Daoy (cell line): ENCODE measurements at regions not wholly inside any gene's neighbourhood (a gene's known extent, or its start where the extent isn't known, plus 50 kb on each side); places are given as distances from the start of the nearest gene placed in this dataset.
A peak's percentile ranks its signal among the peaks of the same experiment; 100 is the strongest.
"Not testable (repeated sequence)": the region's sequence is repeated elsewhere in the genome, so short reads cannot be mapped to it uniquely, and the experiment has no call there.

Experiments used
- DNase-seq: peaks from one replicate; pipeline ENCODE4 v3.0.0-alpha.2; 2015; ENCODE audit warnings: low read depth

GRCh38 chr6:168255283-168255881, 64.2 kb downstream of the DACT2 start:
- no peak for DNase-seq

DNA sequence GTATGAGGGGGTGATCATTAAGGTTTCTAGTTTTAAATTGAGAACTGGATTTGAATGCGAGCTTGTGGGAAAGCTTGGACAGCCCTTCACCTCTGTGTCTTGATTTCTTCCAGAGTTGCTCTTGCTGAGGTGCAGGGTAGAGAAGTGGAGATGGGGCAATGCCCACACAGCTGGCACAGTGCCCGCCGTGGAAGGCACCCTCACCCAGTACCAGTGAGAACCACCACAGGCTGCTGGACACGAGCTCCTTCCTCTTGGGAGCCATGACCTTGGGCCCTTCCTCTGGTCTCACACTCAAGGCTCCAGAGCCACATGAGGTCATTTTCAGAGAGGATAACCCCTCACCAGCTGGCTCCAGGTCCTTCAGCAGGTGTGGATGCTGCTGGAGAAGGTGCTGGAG, 67.3 kb downstream of the DACT2 start:
- DNase-seq, result no peak

DNA sequence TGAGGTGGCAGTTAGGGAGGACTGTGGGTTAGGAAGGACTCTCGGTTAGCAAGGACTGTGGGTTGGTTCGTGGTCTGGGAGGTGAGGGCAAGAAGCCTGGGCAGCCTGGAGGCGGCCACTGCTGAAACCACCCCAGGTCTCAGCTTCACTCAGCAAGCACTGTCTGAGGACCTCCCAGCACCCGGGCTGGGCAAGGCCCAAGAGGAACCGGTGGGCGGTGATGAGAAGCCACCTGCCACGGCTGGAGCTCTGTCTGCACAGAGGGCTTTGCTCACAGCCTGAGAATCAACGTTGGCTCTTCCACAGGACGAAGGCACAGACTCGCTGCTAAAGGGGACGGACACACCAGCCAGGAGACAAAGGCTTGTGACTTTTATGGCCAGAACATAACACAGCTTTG, 69.3 kb downstream of the DACT2 start:
- no peak for DNase-seq

- DNase-seq, result no peak
Observed at GRCh38 chr6:168249746-168250145, 69.8 kb downstream of the DACT2 start.

DNA sequence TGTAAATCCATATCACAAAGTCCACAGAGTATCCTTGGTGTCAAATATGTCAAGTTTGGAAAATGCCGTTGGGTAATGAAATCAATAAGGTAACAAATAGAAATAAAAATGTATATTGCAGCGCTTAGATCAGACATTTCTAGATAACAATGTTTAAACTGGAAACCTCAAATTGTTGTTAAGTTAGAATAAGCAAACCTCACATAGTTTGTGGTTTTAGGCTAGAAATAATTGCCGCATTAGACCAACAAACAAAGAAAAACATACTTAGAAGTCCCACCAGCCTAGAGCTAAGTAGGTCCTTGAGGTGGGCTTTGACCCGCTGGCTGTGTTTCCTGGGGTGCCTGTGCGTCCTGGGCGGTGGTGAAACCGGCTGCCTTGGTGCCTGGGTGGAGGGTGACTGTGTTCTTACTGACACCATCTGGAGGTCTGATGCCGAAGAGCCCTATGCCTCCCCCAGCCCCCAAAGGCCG, 71.4 kb downstream of the DACT2 start:
- DNase-seq, result no peak

DNA sequence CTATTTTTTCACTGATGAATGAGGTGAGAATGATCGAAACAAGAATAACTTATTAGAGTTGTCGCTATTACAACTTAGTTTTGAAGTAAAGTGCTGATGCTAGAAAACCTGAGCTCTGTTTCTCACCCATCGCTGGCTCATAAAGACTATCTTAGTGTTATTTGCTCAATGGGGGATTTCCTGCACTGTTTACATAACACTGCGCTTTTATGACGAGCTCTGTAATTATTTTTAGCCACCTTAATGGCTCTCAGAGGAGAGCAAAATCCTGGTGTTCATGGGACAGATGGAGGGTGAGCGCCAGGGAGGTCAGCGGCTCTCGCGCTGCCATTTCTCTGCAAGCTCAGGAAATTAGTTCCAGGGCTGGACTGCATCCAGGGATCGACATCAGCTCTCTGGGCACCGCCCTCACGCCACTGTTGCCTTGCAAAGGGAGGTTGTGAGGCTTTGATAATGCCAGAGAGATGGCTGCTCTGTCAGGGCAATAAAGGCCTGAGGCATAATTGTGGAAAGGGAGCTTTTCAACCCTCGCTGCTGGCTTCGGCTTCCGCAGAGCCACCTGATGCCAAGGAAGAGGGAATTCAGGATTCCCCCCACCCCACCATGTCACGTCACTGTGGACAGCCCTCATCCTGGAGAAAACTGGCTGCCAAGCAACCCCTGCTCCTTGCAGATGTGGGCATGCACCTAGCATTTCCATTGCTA, 72.0 kb downstream of the DACT2 start:
- peak; percentile 28 for DNase-seq

GRCh38 chr6:168244961-168245551, 74.5 kb downstream of the DACT2 start:
- no peak for DNase-seq

- DNase-seq, result no peak
Observed at GRCh38 chr6:168243812-168244376, 75.7 kb downstream of the DACT2 start.

- DNase-seq, result no peak
Observed at GRCh38 chr6:168242940-168243225, 76.7 kb downstream of the DACT2 start.

GRCh38 chr6:168242111-168242939, 77.3 kb downstream of the DACT2 start:
- DNase-seq, result no peak

DNA sequence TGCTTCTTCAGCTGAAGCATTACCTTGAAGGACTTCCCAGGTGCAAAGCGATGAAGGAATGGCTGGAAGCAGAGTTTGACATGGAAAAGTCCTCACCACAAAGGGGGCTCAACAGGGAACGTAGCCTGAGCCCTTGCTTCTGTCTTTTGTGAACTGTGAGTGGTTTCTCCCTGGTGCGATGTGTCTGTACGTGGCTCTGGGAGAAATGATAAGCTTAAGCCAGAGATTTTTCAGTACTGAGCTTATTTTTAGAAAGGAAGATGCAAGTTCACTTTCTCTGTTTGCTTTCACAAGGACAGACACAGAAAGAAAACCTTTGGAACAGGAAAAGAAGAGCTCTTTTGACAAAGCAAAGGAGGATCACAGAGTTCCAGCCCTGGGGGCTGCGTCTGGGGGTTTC, 79.4 kb downstream of the DACT2 start:
- no peak for DNase-seq

DNA sequence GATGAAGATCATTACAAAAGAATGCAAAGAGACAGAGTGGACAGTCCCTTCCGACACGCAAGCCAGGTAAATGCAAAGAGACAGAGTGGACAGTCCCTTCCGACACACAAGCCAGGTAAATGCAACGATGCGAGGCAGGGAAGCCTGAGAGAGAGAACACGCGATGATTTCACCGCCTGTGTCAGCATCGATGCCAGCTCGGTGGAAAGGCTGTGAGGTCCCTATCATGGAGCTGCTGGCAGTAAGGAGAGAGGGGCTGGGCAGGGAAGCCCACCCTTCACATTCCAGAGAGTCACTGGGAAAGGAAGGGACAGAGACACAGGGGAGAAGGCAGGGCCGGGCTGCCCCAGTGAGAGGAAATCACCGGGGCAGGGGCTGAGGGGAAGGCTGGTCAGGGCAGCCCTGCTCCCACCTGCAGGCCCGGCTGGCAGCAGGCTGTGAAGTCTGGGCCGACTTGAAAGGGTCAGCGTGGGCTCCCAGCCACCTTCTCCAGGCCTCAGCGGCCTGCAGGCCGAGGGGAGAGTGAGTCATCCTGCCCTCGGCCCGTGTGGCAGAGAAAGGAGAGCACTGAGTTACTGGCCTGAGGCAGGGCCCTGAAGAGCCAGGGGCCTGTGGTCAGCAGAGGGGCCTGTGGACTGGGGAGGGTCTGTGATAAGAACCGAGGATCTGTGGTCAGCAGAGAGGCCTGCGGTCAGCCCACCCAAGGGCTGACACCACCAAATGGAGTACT, 80.4 kb downstream of the DACT2 start:
- DNase-seq, result no peak

GRCh38 chr6:168238159-168238909, 81.2 kb downstream of the DACT2 start:
- DNase-seq, result no peak

GRCh38 chr6:168233875-168234213, 85.7 kb downstream of the DACT2 start:
- DNase-seq, result not testable (repeated sequence)

GRCh38 chr6:168232989-168233874, 86.3 kb downstream of the DACT2 start:
- DNase-seq, result no peak

- DNase-seq, result no peak
Observed at GRCh38 chr6:168232528-168232927, 87.0 kb downstream of the DACT2 start.

- no peak for DNase-seq
Observed at GRCh38 chr6:168232062-168232461, 87.5 kb downstream of the DACT2 start.

DNA sequence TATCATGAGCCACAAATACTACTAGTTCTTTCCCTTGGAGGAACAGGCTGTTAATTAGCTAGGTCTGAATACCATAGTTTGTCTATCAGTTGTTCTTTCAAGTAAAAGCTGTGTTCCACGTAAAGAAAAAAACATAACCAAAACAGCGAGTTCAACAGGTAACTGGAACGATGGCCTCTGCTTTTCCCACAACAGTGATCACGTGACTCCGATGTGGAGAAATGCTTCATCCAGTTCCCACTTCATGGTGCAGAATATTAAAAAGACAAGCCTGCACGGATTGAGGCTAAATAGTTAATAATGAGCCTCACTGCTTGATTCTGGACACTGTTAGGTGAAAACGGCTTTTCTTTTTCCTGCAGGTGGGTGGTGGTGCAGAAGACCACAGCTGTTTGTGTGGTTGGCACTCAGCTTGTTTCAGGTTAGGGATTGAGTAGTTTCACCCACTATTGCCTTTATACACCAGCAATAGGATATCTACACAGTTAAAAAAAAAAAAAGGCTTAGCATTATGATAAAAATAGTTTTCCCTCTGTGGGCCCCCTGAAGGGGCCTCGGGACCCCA, 88.1 kb downstream of the DACT2 start:
- DNase-seq, result no peak

GRCh38 chr6:168229368-168229752, 90.2 kb downstream of the DACT2 start:
- DNase-seq, result no peak
